Fibroblast of peridontal ligament (primary cell): ENCODE measurements at regions not wholly inside any gene's neighbourhood (a gene's known extent, or its start where the extent isn't known, plus 50 kb on each side); places are given as distances from the start of the nearest gene placed in this dataset.
"Not testable (repeated sequence)": the region's sequence is repeated elsewhere in the genome, so short reads cannot be mapped to it uniquely, and the experiment has no call there.

Experiments
- DNase-seq: peaks from one replicate; pipeline ENCODE4 v3.0.0-alpha.2; 2010; ENCODE audit errors: extremely low read depth

GRCh38 chr16:63530208-63530607 is 1494.0 kb upstream of the CDH8 start:
- DNase-seq: peak; percentile 5

- no peak for DNase-seq
Observed at GRCh38 chr16:63527404-63527803, 1491.2 kb upstream of the CDH8 start.

GRCh38 chr16:63516394-63516793 is 1480.2 kb upstream of the CDH8 start:
- no peak for DNase-seq

- no peak for DNase-seq
Observed at GRCh38 chr16:63512910-63513309, 1476.7 kb upstream of the CDH8 start.

- DNase-seq: no peak
Observed at GRCh38 chr16:63497408-63497807, 1461.2 kb upstream of the CDH8 start.

- no peak for DNase-seq
Observed at GRCh38 chr16:63496282-63496681, 1460.0 kb upstream of the CDH8 start.

GRCh38 chr16:63488955-63489354 is 1452.7 kb upstream of the CDH8 start:
- no peak for DNase-seq

GRCh38 chr16:63481060-63481459 is 1444.8 kb upstream of the CDH8 start:
- no peak for DNase-seq

- DNase-seq: no peak
Observed at GRCh38 chr16:63473725-63474124, 1437.5 kb upstream of the CDH8 start.

- DNase-seq: no peak
Observed at GRCh38 chr16:63467513-63467912, 1431.3 kb upstream of the CDH8 start.

GRCh38 chr16:63462316-63462715 is 1426.1 kb upstream of the CDH8 start:
- no peak for DNase-seq

- peak; percentile 77 for DNase-seq
Observed at GRCh38 chr16:63461248-63461841, 1425.1 kb upstream of the CDH8 start.

- DNase-seq: no peak
Observed at GRCh38 chr16:63458846-63459245, 1422.6 kb upstream of the CDH8 start.

- DNase-seq: no peak
Observed at GRCh38 chr16:63457869-63458268, 1421.6 kb upstream of the CDH8 start.

- DNase-seq: no peak
Observed at GRCh38 chr16:63453261-63453660, 1417.0 kb upstream of the CDH8 start.

GRCh38 chr16:63447121-63447520 is 1410.9 kb upstream of the CDH8 start:
- DNase-seq: no peak

GRCh38 chr16:63442246-63442645 is 1406.0 kb upstream of the CDH8 start:
- DNase-seq: no peak

GRCh38 chr16:63426275-63426870 is 1390.1 kb upstream of the CDH8 start:
- peak; percentile 0 for DNase-seq

- no peak for DNase-seq
Observed at GRCh38 chr16:63422715-63423114, 1386.5 kb upstream of the CDH8 start.

- DNase-seq: no peak
Observed at GRCh38 chr16:63416712-63417111, 1380.5 kb upstream of the CDH8 start.

- no peak for DNase-seq
Observed at GRCh38 chr16:63415014-63415413, 1378.8 kb upstream of the CDH8 start.

GRCh38 chr16:63410594-63410993 is 1374.4 kb upstream of the CDH8 start:
- no peak for DNase-seq

- DNase-seq: no peak
Observed at GRCh38 chr16:63403792-63404191, 1367.6 kb upstream of the CDH8 start.

- DNase-seq: not testable (repeated sequence)
Observed at GRCh38 chr16:63388277-63388676, 1352.0 kb upstream of the CDH8 start.
